ENCODE measurements at regions not wholly inside any gene's neighbourhood (a gene's known extent, or its start where the extent isn't known, plus 50 kb on each side); places are given as distances from the start of the nearest gene placed in this dataset.

- Histone ChIP-seq H3K23ac (ENCODE audit: insufficient read length, low read depth, low read length) (no peak overlapping the region), H3K27ac (ENCODE audit: insufficient read length, low read depth, low read length) (no peak overlapping the region), H2BK20ac (ENCODE audit: low read depth, low read length, poor library complexity, severe bottlenecking) (no peak overlapping the region), H3K56ac (ENCODE audit: insufficient read length, low read depth, low read length) (no peak overlapping the region), H3K4me2 (ENCODE audit: insufficient read depth, insufficient read length, low read length) (no peak overlapping the region), H2BK120ac (ENCODE audit: low read depth, low read length, poor library complexity, severe bottlenecking) (no peak overlapping the region), H3T11ph (ENCODE audit: low read length) (no peak overlapping the region), H2AFZ (ENCODE audit: low read length) (no peak overlapping the region), H4K91ac (ENCODE audit: insufficient read length, low read depth, low read length) (no peak overlapping the region), H2BK15ac (ENCODE audit: low read depth, low read length) (no peak overlapping the region), H2BK12ac (ENCODE audit: insufficient read length, low read depth, low read length) (no peak overlapping the region), H3K4ac (ENCODE audit: low read depth, low read length) (no peak overlapping the region), H3K79me2 (ENCODE audit: insufficient read depth, low read length) (no peaks in the 10 kb centered on the region), H3K14ac (ENCODE audit: insufficient read depth, low read length) (no peak overlapping the region), H3K4me1 (ENCODE audit: insufficient read depth, low read length) (no peaks in the 10 kb centered on the region; the same call in 1 of the 2 replicates), H4K8ac (replicated peaks; ENCODE audit: insufficient read length, low read depth, low read length) (no peak overlapping the region), H3K27me3 (ENCODE audit: insufficient read depth, low read length) (no peaks in the 10 kb centered on the region), H4K20me1 (ENCODE audit: control insufficient read depth, insufficient read depth, insufficient read length) (no peaks in the 10 kb centered on the region), H2AK5ac (ENCODE audit: insufficient read length, low read length) (no peak overlapping the region), H3K9ac (ENCODE audit: extremely low read depth, insufficient read length, low read length) (no peak overlapping the region), H3K79me1 (ENCODE audit: insufficient read depth, low read depth, low read length, poor library complexity, severe bottlenecking) (no peaks in the 10 kb centered on the region), H3K18ac (ENCODE audit: insufficient read length, low read depth, low read length) (no peak overlapping the region), H2BK5ac (ENCODE audit: insufficient read length, low read length) (no peak overlapping the region), H4K5ac (ENCODE audit: insufficient read length, low read depth, low read length) (no peak overlapping the region), H3K23me2 (ENCODE audit: insufficient read length, low read depth, low read length, poor library complexity, severe bottlenecking) (no peaks in the 10 kb centered on the region), H3K9me3 (ENCODE audit: control insufficient read depth, low read depth, low read length) (no peaks in the 10 kb centered on the region)
- Mint-ChIP-seq H3K4me1 (peaks cover 23 to 30% of the 10 kb centered on the region in 2 experiments), H3K36me3 (ENCODE audit: insufficient read depth in 1 of 3, low read depth in 3 of 3) (no peaks in the 10 kb centered on the region), H3K4me3 (no peak overlapping the region), H3K27me3 (ENCODE audit: low read depth) (no peaks in the 10 kb centered on the region), H3K9me3 (peaks cover 4 to 7% of the 10 kb centered on the region in 2 experiments), H3K27ac (no peak overlapping the region)
- DNase-seq: no peak
- no peak for TF ChIP-seq CTCF (conservative IDR thresholded peaks at IDR 0.05)
- no CpG with 5 or more reads among the region's 3 CpGs for WGBS (ENCODE audit: extremely low coverage, insufficient read length, low lambda C conversion rate)
Observed at GRCh38 chr2:206220997-206221396, 53.5 kb upstream of the ZDBF2 start.

Data from H9 (cell line).